Liver (tissue), 3 donors: ENCODE measurements at regions not wholly inside any gene's neighbourhood (a gene's known extent, or its start where the extent isn't known, plus 50 kb on each side); places are given as distances from the start of the nearest gene placed in this dataset.

Source experiments
- JUND ChIP-seq, 2 donors: IDR thresholded peaks; 2 replicates each; pipeline ENCODE4 v1.6.1; 2016; ENCODE audit warnings: antibody characterized with exemption in 2 of 2
- RAD21 ChIP-seq, 2 donors: IDR thresholded peaks; 2 replicates each; pipeline ENCODE4 v1.6.1; 2016; ENCODE audit warnings: antibody characterized with exemption in 2 of 2, mild to moderate bottlenecking in 2 of 2
- SP1 ChIP-seq: IDR thresholded peaks from 2 replicates; pipeline ENCODE4 v1.6.1; 2018; ENCODE audit warnings: antibody characterized with exemption, mild to moderate bottlenecking
- TAF1 ChIP-seq: conservative IDR thresholded peaks from 2 replicates; pipeline ENCODE4 v1.6.1; 2016; ENCODE audit warnings: antibody characterized with exemption, mild to moderate bottlenecking
- TF ChIP-seq, protein P1 (sequence below): fragments of 150-350 bp; IDR thresholded peaks from 2 replicates; pipeline ENCODE4 v1.5.1; 2017; ENCODE audit warnings: improper control_type of control experiment, low read depth, low read length; ENCODE audit not compliant: missing input control
- TF ChIP-seq, protein P2 (sequence below): IDR thresholded peaks from 2 replicates; pipeline ENCODE4 v1.6.1; 2016; ENCODE audit warnings: antibody characterized with exemption, mild to moderate bottlenecking
- donor health status: healthy.
- donor health status: healthy.

DNA sequence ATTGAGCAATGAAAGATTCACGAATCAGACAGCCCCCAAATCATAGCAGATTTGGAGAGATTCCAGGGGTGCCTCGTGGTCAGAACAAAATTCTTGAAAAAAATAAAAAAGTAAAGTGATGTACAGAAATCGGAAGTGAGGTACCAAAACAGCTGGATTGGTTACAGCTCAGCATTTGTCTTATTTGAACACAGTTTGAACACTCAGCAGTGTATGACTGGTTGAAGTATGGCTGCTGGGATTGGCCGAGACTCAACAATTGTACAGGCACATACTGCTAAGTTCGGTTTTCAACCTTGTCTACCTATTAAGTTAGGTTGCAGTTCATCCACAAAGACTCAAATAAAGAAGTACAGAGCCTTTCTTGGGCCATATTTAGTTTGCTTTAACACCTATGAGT is 865.4 kb upstream of the TMEM132C start:
- TF ChIP-seq, protein P1, sequence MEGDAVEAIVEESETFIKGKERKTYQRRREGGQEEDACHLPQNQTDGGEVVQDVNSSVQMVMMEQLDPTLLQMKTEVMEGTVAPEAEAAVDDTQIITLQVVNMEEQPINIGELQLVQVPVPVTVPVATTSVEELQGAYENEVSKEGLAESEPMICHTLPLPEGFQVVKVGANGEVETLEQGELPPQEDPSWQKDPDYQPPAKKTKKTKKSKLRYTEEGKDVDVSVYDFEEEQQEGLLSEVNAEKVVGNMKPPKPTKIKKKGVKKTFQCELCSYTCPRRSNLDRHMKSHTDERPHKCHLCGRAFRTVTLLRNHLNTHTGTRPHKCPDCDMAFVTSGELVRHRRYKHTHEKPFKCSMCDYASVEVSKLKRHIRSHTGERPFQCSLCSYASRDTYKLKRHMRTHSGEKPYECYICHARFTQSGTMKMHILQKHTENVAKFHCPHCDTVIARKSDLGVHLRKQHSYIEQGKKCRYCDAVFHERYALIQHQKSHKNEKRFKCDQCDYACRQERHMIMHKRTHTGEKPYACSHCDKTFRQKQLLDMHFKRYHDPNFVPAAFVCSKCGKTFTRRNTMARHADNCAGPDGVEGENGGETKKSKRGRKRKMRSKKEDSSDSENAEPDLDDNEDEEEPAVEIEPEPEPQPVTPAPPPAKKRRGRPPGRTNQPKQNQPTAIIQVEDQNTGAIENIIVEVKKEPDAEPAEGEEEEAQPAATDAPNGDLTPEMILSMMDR = no peak
- TF ChIP-seq SP1 (no peak), TAF1 (no peak), JUND (IDR thresholded peaks at IDR 0.05) (no peak), RAD21 (IDR thresholded peaks at IDR 0.05) (no peak)
- TF ChIP-seq, protein P2, sequence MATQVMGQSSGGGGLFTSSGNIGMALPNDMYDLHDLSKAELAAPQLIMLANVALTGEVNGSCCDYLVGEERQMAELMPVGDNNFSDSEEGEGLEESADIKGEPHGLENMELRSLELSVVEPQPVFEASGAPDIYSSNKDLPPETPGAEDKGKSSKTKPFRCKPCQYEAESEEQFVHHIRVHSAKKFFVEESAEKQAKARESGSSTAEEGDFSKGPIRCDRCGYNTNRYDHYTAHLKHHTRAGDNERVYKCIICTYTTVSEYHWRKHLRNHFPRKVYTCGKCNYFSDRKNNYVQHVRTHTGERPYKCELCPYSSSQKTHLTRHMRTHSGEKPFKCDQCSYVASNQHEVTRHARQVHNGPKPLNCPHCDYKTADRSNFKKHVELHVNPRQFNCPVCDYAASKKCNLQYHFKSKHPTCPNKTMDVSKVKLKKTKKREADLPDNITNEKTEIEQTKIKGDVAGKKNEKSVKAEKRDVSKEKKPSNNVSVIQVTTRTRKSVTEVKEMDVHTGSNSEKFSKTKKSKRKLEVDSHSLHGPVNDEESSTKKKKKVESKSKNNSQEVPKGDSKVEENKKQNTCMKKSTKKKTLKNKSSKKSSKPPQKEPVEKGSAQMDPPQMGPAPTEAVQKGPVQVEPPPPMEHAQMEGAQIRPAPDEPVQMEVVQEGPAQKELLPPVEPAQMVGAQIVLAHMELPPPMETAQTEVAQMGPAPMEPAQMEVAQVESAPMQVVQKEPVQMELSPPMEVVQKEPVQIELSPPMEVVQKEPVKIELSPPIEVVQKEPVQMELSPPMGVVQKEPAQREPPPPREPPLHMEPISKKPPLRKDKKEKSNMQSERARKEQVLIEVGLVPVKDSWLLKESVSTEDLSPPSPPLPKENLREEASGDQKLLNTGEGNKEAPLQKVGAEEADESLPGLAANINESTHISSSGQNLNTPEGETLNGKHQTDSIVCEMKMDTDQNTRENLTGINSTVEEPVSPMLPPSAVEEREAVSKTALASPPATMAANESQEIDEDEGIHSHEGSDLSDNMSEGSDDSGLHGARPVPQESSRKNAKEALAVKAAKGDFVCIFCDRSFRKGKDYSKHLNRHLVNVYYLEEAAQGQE = no peak
